Lung (tissue), 11 donors: ENCODE measurements at regions not wholly inside any gene's neighbourhood (a gene's known extent, or its start where the extent isn't known, plus 50 kb on each side); places are given as distances from the start of the nearest gene placed in this dataset.

Experiments used
- ATAC-seq: fragments of 200-7000 bp; cut with Tn5 transposase; one replicate; pipeline ENCODE4 v1.9.1; 2020; ENCODE audit warnings: moderate number of reproducible peaks; ENCODE audit not compliant: insufficient read depth, low FRiP score
- DNase-seq, 3 donors: peaks; one replicate each; pipeline ENCODE4 v3.0.0-alpha.2; 2013 to 2017
- H3K27ac ChIP-seq, 2 donors: one replicate each; pipeline ENCODE4 v1.5.1; 2013; ENCODE audit warnings: mild to moderate bottlenecking in 2 of 2, moderate library complexity in 2 of 2, control low read depth in 1 of 2, inconsistent platforms in 1 of 2, low read depth in 1 of 2, low read length in 1 of 2
- H3K27me3 ChIP-seq, 3 donors: one replicate each; pipeline ENCODE4 v1.5.1; 2013; ENCODE audit warnings: low read length in 2 of 3; ENCODE audit not compliant: control insufficient read depth in 3 of 3, insufficient read depth in 3 of 3
- H3K36me3 ChIP-seq, 4 donors: one replicate each; pipeline ENCODE4 v1.5.1; 2013; ENCODE audit warnings: low read length in 4 of 4, mild to moderate bottlenecking in 1 of 4, moderate library complexity in 1 of 4; ENCODE audit not compliant: control insufficient read depth in 4 of 4, insufficient read depth in 4 of 4
- H3K4me1 ChIP-seq, 5 donors: one replicate each; pipeline ENCODE4 v1.5.1; 2013; ENCODE audit warnings: low read length in 5 of 5, mild to moderate bottlenecking in 2 of 5, moderate library complexity in 1 of 5; ENCODE audit not compliant: control insufficient read depth in 5 of 5, insufficient read depth in 5 of 5
- H3K4me3 ChIP-seq: one replicate; pipeline ENCODE4 v1.5.1; 2013; ENCODE audit warnings: mild to moderate bottlenecking, control low read depth, moderate library complexity
- H3K9ac ChIP-seq, 2 donors: one replicate each; pipeline ENCODE4 v1.5.1; 2013; ENCODE audit warnings: low read length in 2 of 2, control low read depth in 1 of 2; ENCODE audit not compliant: insufficient read depth in 1 of 2
- H3K9me3 ChIP-seq, 4 donors: one replicate each; pipeline ENCODE4 v1.5.1; 2013; ENCODE audit warnings: low read length in 3 of 4, mild to moderate bottlenecking in 1 of 4, moderate library complexity in 1 of 4; ENCODE audit not compliant: control insufficient read depth in 4 of 4, insufficient read depth in 3 of 4
- WGBS, 2 donors: extraction: QIAGEN DNeasy Blood & Tissue Kit; methylation state at CpG; one replicate each; pipeline ENCODE4 v1.1.7; 2013; 5-methylcytosine and 5-hydroxymethylcytosine counted together
- TF ChIP-seq, protein P1 (sequence below): IDR thresholded peaks from 2 replicates; pipeline ENCODE4 v1.5.1; 2012; ENCODE audit warnings: mild to moderate bottlenecking; ENCODE audit errors: control extremely low read depth, extremely low read depth
- donor health status: control.
- donor health status: control.
- donor health status: Bipolar disorder and iron deficiency.
- donor health status: healthy.
- donor health status: DM: yes; HTN: yes; CAD: no.

DNA sequence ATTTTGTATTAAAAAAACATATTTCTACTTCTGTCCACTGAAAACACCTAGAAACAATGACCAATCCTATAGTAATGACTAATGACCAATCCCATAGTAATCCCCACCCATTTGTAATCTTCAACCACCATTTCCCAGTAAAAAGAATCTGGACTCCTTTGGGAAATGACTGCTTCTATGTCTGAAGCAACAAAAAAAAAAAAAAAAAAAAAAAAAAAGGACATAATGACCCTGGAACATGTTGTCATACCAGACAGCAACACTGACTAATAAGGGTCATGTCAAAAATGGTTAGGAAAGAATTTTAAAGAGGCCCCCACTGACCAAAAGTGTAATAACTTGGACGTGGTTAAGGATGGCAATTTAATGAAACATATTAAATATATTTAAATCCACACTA is 88.3 kb downstream of the TUBA3C start:
- Histone ChIP-seq H3K36me3 (no peaks in the 10 kb centered on the region), H3K9me3 (peaks cover 0 to 3% (median 1%) of the 10 kb centered on the region in 4 donors), H3K4me1 (no peaks in the 10 kb centered on the region), H3K4me3 (no peak overlapping the region), H3K9ac (no peak overlapping the region), H3K27ac (no peak overlapping the region), H3K27me3 (no peaks in the 10 kb centered on the region)
- DNase-seq (no peak), ATAC-seq (no peak)
- 37 to 63% methylated on average over 1 of the region's 1 CpG for WGBS, 2 donors
- TF ChIP-seq, protein P1, sequence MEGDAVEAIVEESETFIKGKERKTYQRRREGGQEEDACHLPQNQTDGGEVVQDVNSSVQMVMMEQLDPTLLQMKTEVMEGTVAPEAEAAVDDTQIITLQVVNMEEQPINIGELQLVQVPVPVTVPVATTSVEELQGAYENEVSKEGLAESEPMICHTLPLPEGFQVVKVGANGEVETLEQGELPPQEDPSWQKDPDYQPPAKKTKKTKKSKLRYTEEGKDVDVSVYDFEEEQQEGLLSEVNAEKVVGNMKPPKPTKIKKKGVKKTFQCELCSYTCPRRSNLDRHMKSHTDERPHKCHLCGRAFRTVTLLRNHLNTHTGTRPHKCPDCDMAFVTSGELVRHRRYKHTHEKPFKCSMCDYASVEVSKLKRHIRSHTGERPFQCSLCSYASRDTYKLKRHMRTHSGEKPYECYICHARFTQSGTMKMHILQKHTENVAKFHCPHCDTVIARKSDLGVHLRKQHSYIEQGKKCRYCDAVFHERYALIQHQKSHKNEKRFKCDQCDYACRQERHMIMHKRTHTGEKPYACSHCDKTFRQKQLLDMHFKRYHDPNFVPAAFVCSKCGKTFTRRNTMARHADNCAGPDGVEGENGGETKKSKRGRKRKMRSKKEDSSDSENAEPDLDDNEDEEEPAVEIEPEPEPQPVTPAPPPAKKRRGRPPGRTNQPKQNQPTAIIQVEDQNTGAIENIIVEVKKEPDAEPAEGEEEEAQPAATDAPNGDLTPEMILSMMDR, result no peak

DNA sequence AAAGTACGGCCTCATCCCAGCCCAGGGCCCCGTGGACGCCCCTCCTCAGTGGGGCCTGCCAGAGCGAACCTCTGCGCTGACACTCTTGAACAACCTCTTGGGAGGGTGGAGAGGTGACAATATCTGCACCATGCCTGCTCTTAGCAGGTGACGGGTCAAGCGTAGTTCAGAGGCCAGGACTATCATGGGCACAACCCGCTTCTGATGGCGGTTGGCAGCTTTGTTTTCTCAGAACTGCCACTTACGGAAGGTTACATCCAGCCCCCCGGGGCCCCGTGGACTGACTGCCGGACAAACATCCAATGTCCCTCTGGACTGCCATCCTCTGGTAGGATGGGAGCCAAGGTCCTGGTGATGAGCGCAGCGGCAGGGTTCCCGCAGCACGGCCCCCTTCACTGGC is 91.1 kb downstream of the TUBA3C start:
- 96% methylated on average over 17 of the region's 17 CpGs for WGBS, 2 donors
- Histone ChIP-seq H3K4me3 (no peak overlapping the region), H3K9me3 (peaks cover 0 to 2% (median under 1%) of the 10 kb centered on the region in 4 donors), H3K9ac (no peak overlapping the region), H3K36me3 (no peaks in the 10 kb centered on the region), H3K4me1 (no peaks in the 10 kb centered on the region), H3K27me3 (no peaks in the 10 kb centered on the region), H3K27ac (no peak overlapping the region)
- TF ChIP-seq, protein P1, result no peak
- ATAC-seq (no peak), DNase-seq (no peak)

DNA sequence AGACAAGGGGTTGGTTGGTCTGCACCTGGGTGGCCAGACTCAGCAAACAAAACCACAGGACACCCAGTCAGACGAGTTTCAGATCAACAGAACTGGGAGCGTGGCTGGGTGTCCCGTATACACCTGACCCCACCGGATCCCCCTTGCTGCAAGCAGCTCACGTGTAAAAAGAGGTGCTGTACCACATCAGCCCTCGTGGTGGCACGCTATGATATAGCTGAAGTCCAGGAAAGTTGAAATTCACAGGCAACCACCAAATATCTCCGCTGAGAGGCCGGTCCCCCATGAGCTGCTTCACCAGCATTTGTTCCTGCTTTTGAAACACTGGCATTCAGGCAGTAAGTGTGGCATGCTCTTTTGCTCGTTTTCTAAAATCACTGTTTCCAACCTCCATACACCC is 92.3 kb downstream of the TUBA3C start:
- peaks cover 0 to 7% (median 0%) of the 10 kb centered on the region in 4 donors for H3K9me3 ChIP-seq
- no peak overlapping the region for H3K9ac ChIP-seq
- H3K27ac ChIP-seq, result no peak overlapping the region
- ATAC-seq, result no peak
- H3K4me3 ChIP-seq, result no peak overlapping the region
- DNase-seq, result no peak
- H3K27me3 ChIP-seq, result no peaks in the 10 kb centered on the region
- TF ChIP-seq, protein P1, result no peak
- no peaks in the 10 kb centered on the region for H3K4me1 ChIP-seq
- WGBS, 2 donors, result 50 to 55% methylated on average over 10 of the region's 10 CpGs
- H3K36me3 ChIP-seq, result no peaks in the 10 kb centered on the region

DNA sequence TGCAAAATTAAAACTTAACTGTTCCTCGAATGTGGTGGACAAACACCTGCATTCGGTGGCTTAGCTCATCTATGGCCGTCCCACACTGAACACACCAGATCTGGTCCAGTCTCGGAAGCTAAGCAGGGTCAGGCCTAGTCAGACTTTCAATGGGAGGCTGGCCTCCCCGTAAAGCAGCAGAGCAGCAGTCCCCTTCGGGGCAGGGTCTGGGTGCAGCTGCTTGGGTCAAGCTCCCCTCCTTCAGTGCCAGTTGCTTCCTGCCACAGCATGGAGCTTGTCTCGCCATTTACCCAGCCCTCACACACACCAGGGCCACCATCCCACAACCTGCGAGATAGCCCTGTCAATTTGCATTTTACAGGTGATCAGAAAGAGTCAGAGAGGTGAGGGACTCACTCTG is 93.2 kb downstream of the TUBA3C start:
- Histone ChIP-seq H3K4me3 (no peak overlapping the region), H3K27me3 (no peaks in the 10 kb centered on the region), H3K9me3 (peaks cover 0 to 7% (median 0%) of the 10 kb centered on the region in 4 donors), H3K4me1 (no peaks in the 10 kb centered on the region), H3K9ac (no peak overlapping the region), H3K27ac (no peak overlapping the region), H3K36me3 (no peaks in the 10 kb centered on the region)
- WGBS, 2 donors, result 82 to 87% methylated on average over 8 of the region's 8 CpGs
- no peak for DNase-seq
- ATAC-seq, result no peak
- TF ChIP-seq, protein P1, result no peak
